SK-N-SH treated with all-trans-retinoic acid at 6 μM for 48 hours (cell line): ENCODE measurements at regions not wholly inside any gene's neighbourhood (a gene's known extent, or its start where the extent isn't known, plus 50 kb on each side); places are given as distances from the start of the nearest gene placed in this dataset.

Source experiments
- ARNTL ChIP-seq: fragments of 450-650 bp; formaldehyde crosslinking; IDR thresholded peaks from 2 replicates; pipeline ENCODE4 v1.5.0; 2020; ENCODE audit warnings: low read depth, mild to moderate bottlenecking, moderate library complexity, borderline replicate concordance
- BACH2 ChIP-seq: fragments of 250-450 bp; sonication (Bioruptor Pico); IDR thresholded peaks from 2 replicates; pipeline ENCODE4 v1.9.0; 2021; ENCODE audit warnings: mild to moderate bottlenecking, borderline replicate concordance
- CREB5 ChIP-seq: fragments of 250-450 bp; sonication (Bioruptor Pico); IDR thresholded peaks from 2 replicates; pipeline ENCODE4 v1.5.1; 2020; ENCODE audit warnings: low read depth, mild to moderate bottlenecking, moderate library complexity
- CSDC2 ChIP-seq: fragments of 250-450 bp; sonication (Bioruptor Pico); IDR thresholded peaks from 2 replicates; pipeline ENCODE4 v1.5.0; 2020; ENCODE audit warnings: mild to moderate bottlenecking, moderate library complexity
- CSRNP3 ChIP-seq: fragments of 250-450 bp; sonication (Bioruptor Pico); IDR thresholded peaks from 2 replicates; pipeline ENCODE4 v1.5.1; 2021; ENCODE audit warnings: mild to moderate bottlenecking, moderate library complexity
- ESRRG ChIP-seq: fragments of 250-450 bp; sonication (Bioruptor Pico); IDR thresholded peaks from 2 replicates; pipeline ENCODE4 v1.6.1; 2021; ENCODE audit warnings: mild to moderate bottlenecking
- ISL1 ChIP-seq: fragments of 250-450 bp; sonication (Bioruptor Pico); IDR thresholded peaks from 2 replicates; pipeline ENCODE4 v2.1.2; 2022; ENCODE audit warnings: mild to moderate bottlenecking, moderate library complexity
- PATZ1 ChIP-seq: fragments of 250-450 bp; sonication (Bioruptor Pico); IDR thresholded peaks from 2 replicates; pipeline ENCODE4 v1.8.0; 2020; ENCODE audit warnings: mild to moderate bottlenecking, moderate library complexity, borderline replicate concordance
- PPARA ChIP-seq: fragments of 250-450 bp; sonication (Bioruptor Pico); IDR thresholded peaks from 2 replicates; pipeline ENCODE4 v1.5.0; 2020; ENCODE audit warnings: mild to moderate bottlenecking, borderline replicate concordance
- TOX ChIP-seq: fragments of 250-450 bp; sonication (Bioruptor Pico); IDR thresholded peaks from 2 replicates; pipeline ENCODE4 v1.8.0; 2021; ENCODE audit warnings: mild to moderate bottlenecking, moderate library complexity, borderline replicate concordance
- ZFP3 ChIP-seq: fragments of 250-450 bp; sonication (Bioruptor Pico); IDR thresholded peaks from 2 replicates; pipeline ENCODE4 v1.5.0; 2020; ENCODE audit warnings: mild to moderate bottlenecking, moderate library complexity
- ZFP30 ChIP-seq: fragments of 450-650 bp; formaldehyde crosslinking; IDR thresholded peaks from 2 replicates; pipeline ENCODE4 v1.5.0; 2022; ENCODE audit warnings: mild to moderate bottlenecking, moderate library complexity
- ZNF565 ChIP-seq: fragments of 450-650 bp; formaldehyde crosslinking; conservative IDR thresholded peaks from 2 replicates; pipeline ENCODE4 v1.5.0; 2020; ENCODE audit warnings: low read depth, mild to moderate bottlenecking, moderate library complexity
- ZNF8 ChIP-seq: fragments of 450-650 bp; formaldehyde crosslinking; IDR thresholded peaks from 2 replicates; pipeline ENCODE4 v1.5.0; 2020; ENCODE audit warnings: mild to moderate bottlenecking, moderate library complexity

GRCh38 chrX:139170526-139171173 is 359.9 kb upstream of the F9 start:
- TF ChIP-seq PATZ1 (CRISPR knock-in tag) (no peak), CSRNP3 (CRISPR knock-in tag) (no peak), ZFP3 (CRISPR knock-in tag) (no peak), ZFP30 (CRISPR knock-in tag) (no peak), CSDC2 (CRISPR knock-in tag) (no peak), ESRRG (CRISPR knock-in tag) (no peak), BACH2 (CRISPR knock-in tag) (no peak), CREB5 (no peak), TOX (no peak), ARNTL (CRISPR knock-in tag) (no peak), ZNF565 (CRISPR knock-in tag) (no peak), ISL1 (no peak), ZNF8 (no peak), PPARA (CRISPR knock-in tag) (no peak)
